ENCODE measurements at regions not wholly inside any gene's neighbourhood (a gene's known extent, or its start where the extent isn't known, plus 50 kb on each side); places are given as distances from the start of the nearest gene placed in this dataset.

DNA sequence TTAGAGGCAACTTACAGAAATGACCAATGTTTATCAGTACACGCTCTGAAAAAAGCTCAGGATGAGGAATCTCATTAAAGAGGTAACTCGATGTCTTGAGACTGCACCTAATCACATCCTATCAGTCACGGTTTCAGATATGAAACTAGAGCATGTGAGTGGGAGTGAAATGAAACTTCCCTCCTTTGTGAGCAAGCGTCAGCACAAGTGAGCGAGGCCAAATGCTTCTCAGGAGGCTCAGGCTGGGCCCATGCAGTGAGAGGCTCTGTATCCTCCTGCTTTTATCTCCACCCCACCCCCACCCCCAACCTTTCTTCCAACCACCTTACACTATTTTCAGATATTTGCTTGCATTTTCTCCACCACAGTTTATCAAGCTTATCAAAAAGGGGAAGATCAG, 140.8 kb upstream of the RIMS1 start:
- TF ChIP-seq EZH2 (IDR thresholded peaks at IDR 0.05; ENCODE audit: borderline replicate concordance, low read depth, low read length, severe bottlenecking): no peak
- TF ChIP-seq POLR2A (IDR thresholded peaks at IDR 0.05; ENCODE audit: low read depth, low read length): no peak
